Adipocyte (in vitro differentiated cells): ENCODE measurements at regions not wholly inside any gene's neighbourhood (a gene's known extent, or its start where the extent isn't known, plus 50 kb on each side); places are given as distances from the start of the nearest gene placed in this dataset.

Experiments
- DNase-seq: peaks from one replicate; pipeline ENCODE4 v3.0.0-alpha.2; 2015; ENCODE audit warnings: low read depth
- H3K27me3 ChIP-seq: replicated peaks from 2 replicates; pipeline ENCODE4 v1.7.0; 2013; ENCODE audit warnings: mild to moderate bottlenecking, low read length, moderate library complexity; ENCODE audit not compliant: control insufficient read depth, insufficient read depth
- H3K36me3 ChIP-seq: 2 replicates; pipeline ENCODE4 v1.7.0; 2013; ENCODE audit warnings: low read length, mild to moderate bottlenecking, moderate library complexity; ENCODE audit not compliant: control insufficient read depth, insufficient read depth, severe bottlenecking
- H3K4me1 ChIP-seq: 2 replicates; pipeline ENCODE4 v1.7.0; 2013; ENCODE audit warnings: mild to moderate bottlenecking, low read length, moderate library complexity; ENCODE audit not compliant: control insufficient read depth, insufficient read depth
- H3K4me3 ChIP-seq: 2 replicates; pipeline ENCODE4 v1.7.0; 2013; ENCODE audit warnings: mild to moderate bottlenecking, low read length, moderate library complexity
- H3K9ac ChIP-seq: 2 replicates; pipeline ENCODE4 v1.7.0; 2013; ENCODE audit warnings: mild to moderate bottlenecking, low read length, moderate library complexity
- H3K9me3 ChIP-seq: 2 replicates; pipeline ENCODE4 v1.7.0; 2013; ENCODE audit warnings: mild to moderate bottlenecking, low read length, moderate library complexity; ENCODE audit not compliant: control insufficient read depth

- no peaks in the 10 kb centered on the region for H3K36me3 ChIP-seq
- no peak overlapping the region for H3K4me3 ChIP-seq
- H3K4me1 ChIP-seq, result peaks cover 31% of the 10 kb centered on the region
- no peak for DNase-seq
- H3K27me3 ChIP-seq, result no peaks in the 10 kb centered on the region
- no peak overlapping the region for H3K9ac ChIP-seq
- H3K9me3 ChIP-seq, result peaks cover 6% of the 10 kb centered on the region
Measured at GRCh38 chr2:38127277-38127676, 51.3 kb upstream of the CYP1B1 start.

- H3K4me3 ChIP-seq, result no peak overlapping the region
- no peak overlapping the region for H3K9ac ChIP-seq
- H3K36me3 ChIP-seq, result no peaks in the 10 kb centered on the region
- H3K9me3 ChIP-seq, result peaks cover 6% of the 10 kb centered on the region
- no peak for DNase-seq
- no peaks in the 10 kb centered on the region for H3K27me3 ChIP-seq
- peaks cover 35% of the 10 kb centered on the region for H3K4me1 ChIP-seq
Measured at GRCh38 chr2:38125842-38126241, 49.9 kb upstream of the CYP1B1 start.
